ENCODE measurements at regions not wholly inside any gene's neighbourhood (a gene's known extent, or its start where the extent isn't known, plus 50 kb on each side); places are given as distances from the start of the nearest gene placed in this dataset.
A peak's percentile ranks its signal among the peaks of the same experiment; 100 is the strongest.

- Histone ChIP-seq H3K27me3 (ENCODE audit: control insufficient read depth, insufficient read depth, low read length) (no peaks in the 10 kb centered on the region; the same call in 1 of the 2 replicates), H3K18ac (ENCODE audit: low read depth, low read length) (no peak overlapping the region), H3K9ac (ENCODE audit: low read depth, low read length) (no peak overlapping the region), H3K23ac (ENCODE audit: low read depth, low read length) (no peak overlapping the region), H4K20me1 (ENCODE audit: insufficient read depth, low read length) (no peaks in the 10 kb centered on the region), H2BK15ac (ENCODE audit: low read depth, low read length) (no peak overlapping the region), H4K5ac (ENCODE audit: low read depth, low read length) (no peak overlapping the region), H4K91ac (ENCODE audit: insufficient read depth, low read depth, low read length) (no peak overlapping the region), H3K27ac (ENCODE audit: insufficient read depth, low read length) (no peak overlapping the region), H3K4me3 (ENCODE audit: insufficient read depth, low read depth, low read length) (no peak overlapping the region), H2AK9ac (replicated peaks; ENCODE audit: low read depth, low read length, poor library complexity) (no peak overlapping the region), H3K4ac (ENCODE audit: low read depth, low read length) (no peak overlapping the region), H3K4me1 (ENCODE audit: control insufficient read depth, insufficient read depth, low read length) (no peaks in the 10 kb centered on the region), H3K9me1 (ENCODE audit: insufficient read depth, low read length) (no peaks in the 10 kb centered on the region), H4K8ac (ENCODE audit: low read depth in 2 of 2, low read length in 2 of 2) (no peak overlapping the region), H3K4me2 (ENCODE audit: low read depth, low read length) (no peak overlapping the region), H3K79me1 (ENCODE audit: low read depth in 1 of 2, low read length in 2 of 2) (no peaks in the 10 kb centered on the region), H2BK20ac (ENCODE audit: low read depth, low read length) (0 out of 2 replicates have a peak overlapping the region, but pooled peaks have one; percentile 36), H2AK5ac (ENCODE audit: low read depth, low read length) (no peak overlapping the region), H3K56ac (ENCODE audit: extremely low read depth, insufficient read depth, low read length) (no peak overlapping the region), H3K36me3 (ENCODE audit: control insufficient read depth, insufficient read depth, low read length) (no peaks in the 10 kb centered on the region), H2BK120ac (ENCODE audit: low read depth, low read length) (no peak overlapping the region), H2AFZ (replicated peaks; ENCODE audit: low read length, poor library complexity) (no peak overlapping the region), H3K14ac (replicated peaks; ENCODE audit: low read depth, low read length) (no peak overlapping the region), H3K9me3 (ENCODE audit: control insufficient read depth, insufficient read depth, low read length) (no peaks in the 10 kb centered on the region), H2BK5ac (ENCODE audit: low read depth, low read length, poor library complexity, severe bottlenecking) (no peak overlapping the region)
- 92% methylated on average over 6 of the region's 10 CpGs; no CpG with 5 or more reads in 1 of the 2 experiments for WGBS, 2 experiments (ENCODE audit: extremely low coverage in 2 of 2, insufficient read length in 1 of 2)
- no peak for DNase-seq
- POLR2A ChIA-PET (ENCODE audit: unreplicated experiment): no interaction called here
- intact Hi-C loops (cut with micrococcal nuclease) (no loop called here), dilution Hi-C loops (cut with HindIII; ENCODE audit: low sequenced_read_pairs, unreplicated experiment) (no loop called here), in situ Hi-C loops (cut with MboI; ENCODE audit: low sequenced_read_pairs) (no loop called here)
- CTCF ChIA-PET: no interaction called here
- no TSS peak for BruUV-seq (replicated peaks)
- ATAC-seq (ENCODE audit: low read depth): no peak
- TF ChIP-seq FOS (IDR thresholded peaks at IDR 0.05; ENCODE audit: low read depth, low read length) (no peak), CEBPB (IDR thresholded peaks at IDR 0.05; ENCODE audit: low read depth, low read length) (no peak), BHLHE40 (IDR thresholded peaks at IDR 0.05; ENCODE audit: low read depth, low read length) (no peak), USF2 (IDR thresholded peaks at IDR 0.05; ENCODE audit: low read depth, low read length) (no peak), RFX5 (IDR thresholded peaks at IDR 0.05; ENCODE audit: low read depth, low read length) (no peak), POLR2A (IDR thresholded peaks at IDR 0.05; ENCODE audit: low read depth, low read length) (no peak), MAFK (IDR thresholded peaks at IDR 0.05; ENCODE audit: low read depth, low read length) (no peak), RAD21 (IDR thresholded peaks at IDR 0.05; ENCODE audit: low read length) (no peak), RCOR1 (IDR thresholded peaks at IDR 0.05; ENCODE audit: insufficient replicate concordance, low read length) (no peak), NFE2L2 (IDR thresholded peaks at IDR 0.05; ENCODE audit: low read depth, low read length) (no peak), MAZ (IDR thresholded peaks at IDR 0.05; ENCODE audit: borderline replicate concordance, low read depth, low read length) (no peak), MXI1 (IDR thresholded peaks at IDR 0.05; ENCODE audit: borderline replicate concordance, low read depth, low read length) (no peak), CHD1 (IDR thresholded peaks at IDR 0.05; ENCODE audit: low read depth, low read length) (no peak)
These were observed 62.5 kb upstream of the CYP1B1 start for GRCh38 chr2:38138419-38138818.
